GM21786 (cell line): ENCODE measurements at regions not wholly inside any gene's neighbourhood (a gene's known extent, or its start where the extent isn't known, plus 50 kb on each side); places are given as distances from the start of the nearest gene placed in this dataset.
"Not testable (repeated sequence)": the region's sequence is repeated elsewhere in the genome, so short reads cannot be mapped to it uniquely, and the experiment has no call there.

Source experiments
- ATAC-seq: cut with Tn5 transposase; IDR thresholded peaks from one replicate; pipeline ENCODE4 v1.9.1; 2021; ENCODE audit not compliant: unreplicated experiment

- no peak for ATAC-seq
Observed at GRCh38 chr9:106775960-106776359, 87.0 kb upstream of the ZNF462 start.

- ATAC-seq: no peak
Observed at GRCh38 chr9:106779796-106780195, 83.2 kb upstream of the ZNF462 start.

GRCh38 chr9:106783121-106783520 lies 79.8 kb upstream of the ZNF462 start:
- ATAC-seq: no peak

- no peak for ATAC-seq
Observed at GRCh38 chr9:106784076-106784475, 78.9 kb upstream of the ZNF462 start.

- no peak for ATAC-seq
Observed at GRCh38 chr9:106785200-106785599, 77.8 kb upstream of the ZNF462 start.

GRCh38 chr9:106788021-106788420 lies 74.9 kb upstream of the ZNF462 start:
- ATAC-seq: not testable (repeated sequence)

- ATAC-seq: no peak
Observed at GRCh38 chr9:106795031-106795430, 67.9 kb upstream of the ZNF462 start.

GRCh38 chr9:106796771-106797170 lies 66.2 kb upstream of the ZNF462 start:
- no peak for ATAC-seq

- ATAC-seq: no peak
Observed at GRCh38 chr9:106797299-106797698, 65.7 kb upstream of the ZNF462 start.

- no peak for ATAC-seq
Observed at GRCh38 chr9:106798016-106798799, 64.8 kb upstream of the ZNF462 start.

- no peak for ATAC-seq
Observed at GRCh38 chr9:106799152-106799551, 63.8 kb upstream of the ZNF462 start.

- ATAC-seq: no peak
Observed at GRCh38 chr9:106800701-106801270, 62.2 kb upstream of the ZNF462 start.

- no peak for ATAC-seq
Observed at GRCh38 chr9:106801816-106802215, 61.1 kb upstream of the ZNF462 start.
